Retina (tissue), 1 donor: ENCODE measurements at regions not wholly inside any gene's neighbourhood (a gene's known extent, or its start where the extent isn't known, plus 50 kb on each side); places are given as distances from the start of the nearest gene placed in this dataset.
"Not testable (repeated sequence)": the region's sequence is repeated elsewhere in the genome, so short reads cannot be mapped to it uniquely, and the experiment has no call there.

ENCODE experiments used
- DNase-seq: peaks from one replicate; pipeline ENCODE4 v3.0.0-alpha.2; 2016

DNA sequence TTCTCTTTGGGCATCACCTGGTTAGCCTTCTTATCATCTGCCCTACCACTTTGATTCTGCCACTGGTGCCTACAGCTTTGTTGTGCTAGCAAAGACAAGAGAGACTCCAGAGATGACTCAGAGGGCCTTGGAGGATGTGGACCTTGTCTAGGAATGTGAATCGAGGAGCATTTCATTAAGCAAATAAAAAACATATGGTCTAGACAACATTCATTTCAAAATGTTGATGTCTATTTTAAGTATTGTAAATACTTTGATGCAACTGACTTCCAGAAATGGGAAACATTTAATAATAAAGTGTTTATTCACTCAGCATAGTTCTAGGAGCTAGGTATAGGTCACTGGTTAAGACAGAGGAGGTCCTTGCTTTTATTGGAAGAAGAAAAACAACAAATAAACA lies 195.5 kb downstream of the CDCA7 start:
- no peak for DNase-seq

DNA sequence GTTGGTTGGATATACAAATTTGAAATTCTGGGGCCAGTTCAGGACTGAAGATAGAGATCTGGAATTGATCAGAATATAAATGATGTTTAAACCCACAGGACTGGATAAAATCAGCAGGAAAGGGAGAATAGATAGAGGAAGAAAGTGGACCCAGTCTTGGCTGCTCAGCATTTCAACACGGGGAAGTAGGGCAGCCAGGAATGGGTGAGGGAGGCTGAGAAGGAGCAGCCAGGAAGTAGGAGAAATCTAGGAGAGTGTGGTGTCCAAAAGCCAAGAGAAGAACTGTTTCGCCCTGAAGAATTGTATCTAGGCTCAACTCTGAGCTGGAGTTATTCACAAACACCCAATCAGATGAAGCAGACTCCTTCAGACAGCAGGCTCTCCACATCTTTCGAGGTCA lies 197.9 kb downstream of the CDCA7 start:
- DNase-seq: no peak

DNA sequence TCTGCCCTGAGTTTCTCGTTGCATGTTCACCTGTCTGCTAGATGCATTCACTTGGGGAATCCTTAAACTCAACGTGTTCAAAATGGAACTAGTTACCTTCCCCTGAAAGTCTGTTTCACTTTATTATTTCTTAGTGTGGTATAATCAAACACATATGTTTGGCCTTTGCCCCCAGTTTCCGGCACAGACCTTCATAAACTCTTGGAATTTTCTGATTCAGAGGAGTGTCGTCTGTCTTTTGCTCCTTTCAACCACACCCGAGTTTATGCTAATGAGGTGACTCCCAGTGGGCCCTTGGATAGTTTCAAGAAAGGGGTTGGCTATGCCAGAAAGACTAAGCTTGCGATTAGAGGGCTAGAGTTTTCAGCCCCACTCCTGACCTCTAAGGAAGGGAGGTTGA lies 198.9 kb downstream of the CDCA7 start:
- no peak for DNase-seq

DNA sequence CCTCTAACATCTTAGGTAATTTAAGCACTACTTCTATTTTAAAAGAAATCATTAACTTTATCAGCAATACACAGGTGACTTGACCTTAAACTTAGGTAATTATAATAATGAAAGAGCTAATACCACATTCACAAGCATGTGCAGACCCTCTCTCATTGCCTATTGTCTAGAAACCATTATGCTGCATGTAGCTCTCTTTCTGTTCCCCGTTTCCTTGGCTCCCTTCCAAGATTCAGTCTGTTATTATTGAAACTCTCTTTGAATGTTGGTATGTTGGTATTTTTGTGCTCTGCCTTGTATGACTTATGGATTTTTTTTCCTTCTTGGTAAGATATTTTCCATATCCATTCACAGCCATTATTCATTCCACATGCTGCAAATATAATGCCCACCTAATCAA lies 201.2 kb downstream of the CDCA7 start:
- peak; percentile 9 for DNase-seq

DNA sequence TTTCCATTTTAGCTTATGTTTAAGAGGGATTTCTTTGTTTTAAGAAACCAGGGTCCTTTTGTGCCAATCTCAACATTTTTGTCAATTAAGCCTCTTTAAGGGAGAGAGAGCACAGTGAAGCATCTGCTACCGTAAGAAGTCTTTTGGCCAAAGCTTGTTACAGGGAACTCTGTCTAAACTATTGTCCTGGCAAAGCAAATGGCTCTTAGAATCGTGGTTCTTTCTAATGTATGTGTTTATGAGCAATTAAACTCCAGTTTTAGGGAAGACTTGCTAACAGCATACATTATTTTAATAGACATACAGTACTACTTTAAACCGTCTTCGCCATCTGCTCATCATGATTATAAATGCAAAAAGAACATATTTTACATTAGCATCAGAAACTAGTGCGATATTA lies 202.1 kb downstream of the CDCA7 start:
- DNase-seq: no peak

DNA sequence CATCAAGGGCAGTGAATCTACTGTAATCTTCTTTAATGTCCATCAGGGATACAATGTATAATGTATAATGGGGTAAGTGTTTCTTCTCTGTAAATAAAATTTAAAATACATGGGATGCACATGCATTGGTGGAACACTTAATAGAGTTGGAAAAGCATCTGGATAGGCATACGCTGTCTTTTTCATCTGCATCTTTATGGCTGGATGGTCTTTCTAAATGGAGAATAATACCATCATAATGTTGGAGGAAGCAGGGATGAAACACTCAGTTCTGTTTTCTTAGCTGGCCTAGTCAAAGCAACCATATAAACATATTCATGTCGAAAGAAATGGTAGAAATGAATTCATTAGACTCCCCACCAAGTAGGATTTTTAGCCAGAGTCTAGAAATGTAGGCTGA lies 202.8 kb downstream of the CDCA7 start:
- no peak for DNase-seq

DNA sequence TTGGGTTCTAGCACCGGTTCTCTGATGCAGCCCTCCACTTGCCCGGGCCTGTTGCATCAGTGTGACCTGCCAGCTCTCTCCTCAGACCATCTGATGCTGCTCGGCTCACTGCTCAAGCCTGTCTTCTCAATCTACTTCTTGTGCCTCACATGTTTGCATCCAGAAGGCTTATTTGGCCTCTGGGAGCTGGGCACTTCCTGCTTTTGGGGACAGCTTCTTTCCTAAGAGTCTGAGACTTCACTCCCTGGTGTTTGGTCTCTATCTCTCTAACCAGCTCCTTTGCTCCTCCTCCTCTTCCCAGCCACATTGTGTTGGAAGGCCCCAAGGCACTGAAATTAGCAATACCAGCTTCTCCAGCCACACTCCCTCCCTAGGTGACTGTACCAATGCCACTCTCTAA lies 212.8 kb downstream of the CDCA7 start:
- no peak for DNase-seq

DNA sequence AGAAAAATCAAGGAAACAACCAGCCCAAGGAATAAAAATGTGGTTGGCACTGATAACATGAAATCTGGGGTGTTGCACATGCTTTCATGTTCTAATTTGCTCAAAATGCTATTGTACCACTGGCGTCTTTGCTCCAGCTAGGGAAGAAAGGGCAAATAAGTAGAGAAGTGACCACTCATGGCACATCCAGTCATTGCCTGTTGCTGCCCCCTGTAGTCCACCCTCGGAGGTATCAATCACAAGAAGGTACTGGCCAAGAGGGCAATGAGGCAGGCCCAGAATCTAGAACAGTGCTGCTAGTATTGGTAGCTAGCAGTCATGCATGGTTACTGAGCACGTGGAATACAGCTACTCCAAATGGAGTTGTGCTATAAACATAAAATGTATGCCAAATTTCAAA lies 213.4 kb downstream of the CDCA7 start:
- no peak for DNase-seq

DNA sequence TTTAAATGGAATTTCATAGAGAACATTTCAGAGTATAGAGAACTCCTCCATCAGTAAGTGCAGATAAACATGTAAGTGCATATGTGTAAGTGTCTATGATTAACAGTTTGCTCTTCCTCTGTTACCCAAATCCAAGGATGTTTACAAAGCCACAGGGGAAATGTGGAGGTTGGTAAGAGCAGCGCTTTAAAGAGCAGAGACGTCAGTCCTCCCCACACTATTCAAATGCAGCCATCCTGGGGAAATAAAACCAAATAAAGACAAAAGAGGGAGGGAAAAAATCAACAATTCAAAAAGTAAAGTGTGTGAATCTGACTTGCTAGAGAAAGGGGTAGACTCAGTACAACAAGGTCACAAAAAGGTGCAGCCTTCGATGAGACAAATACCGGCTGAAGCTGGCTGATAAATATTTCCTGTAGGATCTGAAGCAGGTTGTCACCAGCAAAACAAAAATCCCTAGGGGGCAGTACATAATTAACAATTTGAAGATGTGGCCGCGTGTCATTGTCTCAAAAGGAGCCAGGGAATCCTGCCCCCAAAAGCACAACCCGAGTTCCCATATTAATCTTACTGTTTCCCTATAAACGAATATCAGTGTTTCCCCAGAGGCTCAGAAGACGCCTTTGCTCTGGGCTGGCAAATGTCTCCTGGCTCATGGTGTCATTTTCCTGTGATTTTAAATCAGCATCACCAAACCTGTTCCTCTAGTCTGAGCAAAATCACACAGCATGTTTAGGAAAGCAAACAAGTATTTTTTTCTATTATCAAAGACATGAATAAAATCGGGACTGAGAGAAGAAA lies 216.5 kb downstream of the CDCA7 start:
- peak; percentile 63 for DNase-seq

DNA sequence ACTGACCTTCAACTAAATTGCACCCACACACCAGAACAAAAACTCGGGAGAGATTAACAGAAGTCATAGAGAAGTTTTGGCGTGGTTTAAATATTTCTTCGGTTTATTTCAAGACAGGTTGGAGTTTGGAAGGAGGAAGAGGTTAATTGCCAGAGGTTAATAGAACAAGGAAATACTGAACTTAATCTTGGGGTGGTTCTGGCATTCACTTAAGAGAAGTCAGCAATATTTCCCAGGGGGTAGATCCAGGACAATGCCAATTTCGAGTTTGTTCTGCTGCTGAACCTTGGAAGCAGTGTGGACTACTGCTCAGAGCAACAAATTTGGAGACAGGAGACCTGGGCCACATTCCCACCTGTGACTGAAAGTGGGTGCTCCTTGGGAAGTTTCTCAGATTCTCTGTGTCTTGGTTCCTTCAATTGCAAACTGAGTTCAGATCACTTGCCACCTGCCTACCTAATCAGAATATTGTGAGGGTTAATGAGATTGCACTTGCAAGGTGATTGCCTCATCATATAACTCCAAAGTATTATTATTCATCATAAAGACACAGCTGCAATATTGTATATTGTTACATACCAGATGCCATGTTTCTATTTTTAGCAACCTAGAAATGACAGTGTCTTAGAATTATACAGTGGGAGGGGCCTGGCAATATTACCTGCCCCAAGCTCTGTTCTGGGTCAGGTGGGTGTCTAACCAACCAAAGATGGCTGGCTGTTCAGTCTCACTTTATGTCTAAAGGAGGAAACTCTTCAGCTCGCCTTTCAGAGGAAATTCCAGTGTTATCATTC lies 217.4 kb downstream of the CDCA7 start:
- no peak for DNase-seq

DNA sequence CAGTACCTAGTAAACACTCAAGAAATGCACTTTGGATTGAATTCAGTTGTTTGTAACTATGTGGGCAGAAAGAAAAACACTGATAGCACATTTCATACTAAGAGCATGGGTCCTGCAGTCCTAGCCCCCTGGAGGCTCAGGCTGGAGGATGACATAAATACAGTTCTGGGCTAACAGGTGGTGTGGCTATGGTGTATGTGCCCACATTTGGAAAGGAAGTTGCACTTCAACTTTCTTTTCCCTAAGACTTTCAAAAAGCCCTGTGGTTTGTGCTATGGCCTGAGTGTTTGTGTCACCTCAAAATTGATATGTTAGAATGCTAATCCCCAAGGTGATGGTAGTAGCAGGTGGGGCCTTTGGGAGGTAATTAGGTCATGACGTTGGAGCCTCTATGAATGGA lies 218.2 kb downstream of the CDCA7 start:
- no peak for DNase-seq

DNA sequence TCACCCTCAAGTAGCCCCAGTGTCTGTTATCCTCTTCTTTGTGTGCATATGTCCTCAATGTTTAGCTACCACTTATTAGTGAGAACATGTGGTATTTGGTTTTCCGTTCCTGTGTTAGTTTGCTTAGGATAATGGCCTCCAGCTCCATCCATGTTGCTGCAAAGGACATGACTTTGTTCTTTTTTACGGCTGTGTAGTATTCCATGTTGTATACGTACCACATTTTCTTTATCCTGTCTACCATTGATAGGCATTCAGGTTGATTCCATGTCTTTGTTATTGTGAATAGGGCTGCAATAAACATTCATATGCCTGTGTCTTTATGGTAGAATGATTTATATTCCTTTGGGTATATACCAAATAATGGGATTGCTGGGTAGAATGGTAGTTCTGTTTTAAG lies 219.1 kb downstream of the CDCA7 start:
- not testable (repeated sequence) for DNase-seq

DNA sequence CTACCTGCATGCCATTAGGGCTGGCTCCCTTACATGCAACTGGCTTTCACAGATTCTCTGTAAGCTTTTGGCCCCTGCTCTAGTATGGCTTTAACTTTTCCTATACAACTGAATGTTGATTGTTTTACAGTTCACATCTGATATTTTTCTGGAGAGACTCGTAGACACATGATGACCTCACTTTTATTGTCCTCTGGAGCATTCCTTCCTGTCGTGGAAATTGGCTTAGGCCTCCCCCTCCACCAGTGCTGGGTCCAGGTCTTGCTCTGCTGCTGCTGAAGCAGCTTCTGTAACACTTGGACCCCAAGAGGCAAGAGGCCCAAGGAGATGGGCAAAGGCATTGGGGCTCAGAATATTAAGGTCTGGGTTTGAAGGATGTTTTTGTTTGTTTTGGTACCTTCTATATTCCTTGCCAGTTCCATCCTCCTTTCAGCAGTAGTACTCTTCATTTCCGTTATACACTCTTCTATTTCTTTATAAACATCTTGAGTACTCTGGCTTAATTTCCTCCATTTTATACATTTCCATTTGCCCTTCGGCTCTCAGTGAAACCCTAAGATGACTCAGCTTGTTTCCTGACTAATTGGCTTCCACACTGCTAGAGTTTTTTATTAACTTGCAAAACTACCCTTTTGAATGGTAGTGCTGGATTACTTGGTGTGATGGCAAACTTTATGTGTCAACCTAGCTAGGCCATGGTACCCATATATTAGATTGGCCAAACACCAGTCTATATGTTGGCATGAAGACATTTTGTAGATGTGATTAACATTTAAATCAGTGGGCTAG lies 219.8 kb downstream of the CDCA7 start:
- DNase-seq: no peak

DNA sequence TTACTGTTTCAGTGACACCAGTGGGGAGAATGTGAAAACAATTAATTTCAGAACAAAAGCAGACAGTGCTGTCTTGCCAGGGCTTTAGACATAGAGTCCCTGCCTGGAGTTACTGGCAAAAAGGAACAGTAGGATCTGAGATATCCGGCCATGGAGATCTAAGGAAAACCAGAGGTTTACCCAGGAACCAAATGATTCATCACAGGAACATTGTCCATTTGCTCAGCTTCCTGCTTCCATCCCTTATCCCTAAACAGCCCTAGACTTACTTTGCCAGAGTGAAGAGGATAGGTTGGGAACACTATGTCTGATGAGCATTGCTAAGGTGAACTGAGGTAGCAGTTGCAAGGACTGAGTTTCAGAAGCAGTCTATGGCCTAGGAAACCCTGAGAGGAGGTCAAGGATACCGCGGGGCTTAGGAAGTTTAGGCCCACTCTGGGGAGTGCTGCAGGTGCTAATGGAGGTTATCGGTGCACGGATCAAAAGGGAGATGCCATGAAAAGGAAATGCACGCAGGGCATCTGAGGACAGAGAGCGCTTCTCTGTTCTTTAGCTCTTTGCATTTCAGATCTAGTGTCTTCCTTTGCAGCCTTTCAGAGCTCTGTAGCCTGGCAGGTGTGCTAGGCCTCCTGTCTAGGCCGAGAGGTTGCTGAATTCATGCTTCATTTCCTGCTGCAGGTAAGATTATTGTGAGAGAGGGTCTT lies 223.9 kb downstream of the CDCA7 start:
- no peak for DNase-seq

DNA sequence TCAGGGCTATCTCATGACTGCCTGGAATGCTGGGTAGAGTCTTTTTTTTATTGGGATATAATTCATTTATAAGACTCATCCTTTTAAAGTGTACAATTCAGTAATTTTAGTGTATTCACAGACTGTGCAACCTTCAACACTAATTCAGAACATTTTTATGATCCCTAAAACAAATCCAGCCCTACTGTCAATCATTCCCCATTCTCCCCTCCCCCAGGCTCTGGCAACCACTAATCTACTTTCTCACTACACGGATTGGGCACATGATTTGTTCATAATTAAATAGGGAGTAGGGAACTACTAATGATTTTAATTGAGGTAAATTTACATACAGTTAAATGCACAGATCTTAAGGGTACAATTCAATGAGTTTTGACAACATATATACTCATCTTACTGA lies 225.7 kb downstream of the CDCA7 start:
- no peak for DNase-seq

DNA sequence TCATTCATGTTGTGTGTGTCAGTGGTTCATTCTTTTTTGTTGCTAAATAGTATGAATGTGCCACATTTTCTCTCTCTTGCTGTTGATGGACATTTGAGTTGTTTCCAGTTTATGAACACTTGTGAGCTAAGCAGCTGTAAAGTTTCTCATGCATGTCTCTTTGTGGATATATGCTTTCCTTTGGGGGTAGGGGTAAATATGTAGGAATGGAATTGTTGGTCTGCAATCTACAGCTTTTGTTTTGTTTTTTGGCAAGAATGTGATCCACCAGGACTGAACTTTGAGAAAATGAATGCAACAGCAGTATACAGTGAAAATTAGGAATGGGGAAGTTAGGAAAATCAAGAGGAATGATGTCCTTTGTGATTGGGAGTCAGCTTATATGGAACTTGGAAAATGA lies 226.3 kb downstream of the CDCA7 start:
- DNase-seq: no peak

DNA sequence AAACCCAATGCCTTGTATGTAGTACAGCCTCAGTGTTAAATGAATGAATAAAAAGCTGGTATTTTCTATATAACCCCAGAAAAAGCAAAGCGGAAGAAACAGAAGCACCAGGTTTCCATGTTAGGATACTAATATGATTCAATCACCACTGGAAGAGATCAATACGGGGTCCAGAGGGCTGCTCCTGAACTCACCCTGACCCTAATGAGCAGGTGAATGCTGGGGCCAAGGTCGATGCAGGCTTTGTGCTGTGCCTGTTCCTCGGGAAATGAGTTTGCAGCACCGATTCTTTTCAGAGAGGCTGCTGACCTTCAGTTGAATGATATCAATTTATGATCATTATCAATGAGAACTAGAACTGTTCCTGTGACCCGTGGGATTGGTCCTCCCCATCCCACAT lies 228.5 kb downstream of the CDCA7 start:
- no peak for DNase-seq

DNA sequence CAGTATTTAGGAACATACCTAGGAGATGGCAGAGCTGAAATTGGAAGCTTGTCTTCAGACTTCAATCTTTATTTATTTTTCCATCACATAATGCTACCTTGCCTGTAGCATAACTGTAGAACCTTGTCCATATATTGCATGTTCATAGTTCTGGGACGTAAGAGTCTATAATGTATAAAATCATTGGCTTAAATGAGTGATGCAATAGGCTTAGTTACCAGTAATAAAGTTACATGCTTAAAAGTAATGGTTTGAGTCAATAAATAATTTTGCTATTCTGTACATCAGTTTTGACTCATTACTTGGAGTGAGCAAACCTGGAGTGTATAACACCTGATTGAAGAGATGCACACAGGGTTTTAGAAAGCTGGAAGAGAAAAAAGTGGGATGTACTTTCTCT lies 229.3 kb downstream of the CDCA7 start:
- no peak for DNase-seq

DNA sequence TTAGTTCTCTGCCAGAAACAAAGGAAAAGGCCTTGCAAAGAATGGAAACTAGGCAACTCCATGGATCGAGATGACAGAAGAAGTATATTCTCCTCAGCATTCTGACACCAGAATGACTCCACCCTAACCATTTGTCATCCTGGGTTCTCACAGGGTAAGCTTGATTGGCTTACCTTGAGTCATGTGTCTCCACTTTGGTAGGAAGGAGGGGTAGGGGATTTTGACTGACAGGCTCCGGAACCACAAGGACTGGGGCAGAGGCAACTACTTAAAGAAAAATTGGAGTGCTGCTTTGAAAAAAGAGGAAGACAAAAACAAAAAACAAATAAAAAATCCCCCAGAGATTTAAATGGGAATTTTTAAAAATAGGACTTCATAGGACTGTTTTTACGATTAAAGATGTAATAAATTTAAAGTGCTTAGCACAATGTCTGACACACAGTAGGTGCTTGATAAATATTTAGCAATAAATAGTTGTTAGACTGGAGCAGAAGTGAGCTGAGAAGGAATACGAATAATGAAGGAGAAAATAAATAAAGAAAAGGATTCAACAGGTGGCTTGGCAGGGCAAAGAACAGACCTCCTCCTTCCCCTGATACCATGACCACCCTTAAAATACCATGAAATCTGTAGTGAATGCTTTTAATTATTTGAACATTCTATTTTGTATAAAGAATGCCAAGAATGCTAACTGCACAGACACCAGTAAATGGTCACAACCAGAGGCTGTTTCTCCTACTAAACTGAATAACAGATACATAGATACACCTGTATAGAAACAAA lies 230.2 kb downstream of the CDCA7 start:
- no peak for DNase-seq

DNA sequence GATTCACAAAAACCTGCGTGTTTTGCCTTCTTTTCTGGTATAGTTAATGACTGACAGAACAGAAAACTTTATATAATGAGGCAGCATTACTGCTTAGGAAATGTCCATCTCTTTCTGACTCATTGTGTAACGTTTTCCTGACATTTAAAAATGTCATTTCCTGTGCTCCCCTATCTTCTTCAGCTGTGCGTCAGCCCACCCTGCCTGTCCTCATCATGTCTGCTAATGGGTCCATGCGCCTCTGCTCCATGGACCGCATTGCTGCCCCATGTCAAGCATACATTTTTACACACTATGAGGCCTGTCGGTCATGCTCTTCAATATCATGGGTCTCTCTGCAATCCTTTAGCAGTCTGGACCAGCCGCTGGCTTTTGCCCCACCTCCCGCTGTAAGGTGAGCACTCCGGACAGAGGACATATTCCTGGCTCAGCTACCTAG lies 234.3 kb downstream of the CDCA7 start:
- DNase-seq: no peak

DNA sequence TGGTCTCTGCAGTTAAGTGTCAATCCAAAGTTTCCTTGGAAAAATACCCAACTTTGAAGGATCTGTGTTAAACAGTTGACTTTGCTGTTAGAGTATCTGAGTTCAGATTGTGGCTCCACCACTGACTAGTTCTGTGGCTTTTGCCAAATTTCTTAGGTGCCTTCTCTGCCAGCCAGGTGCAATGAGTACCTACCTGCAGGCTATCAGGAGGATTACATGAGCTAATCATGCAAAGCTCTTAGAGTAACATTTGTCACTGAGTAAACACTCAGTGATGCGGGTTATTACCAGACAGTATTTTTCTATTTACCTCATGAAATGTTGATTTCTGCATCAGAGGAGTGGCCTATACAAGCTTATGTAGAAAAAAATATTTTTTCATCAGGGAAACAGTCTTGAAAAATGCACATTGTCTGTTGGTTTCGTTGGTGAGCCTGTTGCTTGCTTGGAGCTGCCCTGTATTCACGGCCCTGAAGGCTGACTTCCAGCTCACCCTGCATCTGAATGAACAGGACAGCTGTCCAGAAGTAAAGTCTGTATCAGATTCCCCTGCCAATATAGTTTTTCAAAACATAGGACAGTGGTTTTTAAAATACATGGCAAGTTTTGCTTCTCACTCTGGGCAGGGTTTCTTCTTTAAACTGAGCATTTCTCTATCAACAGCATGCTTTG lies 235.1 kb downstream of the CDCA7 start:
- DNase-seq: no peak
